HFFc6 (cell line): ENCODE measurements at regions not wholly inside any gene's neighbourhood (a gene's known extent, or its start where the extent isn't known, plus 50 kb on each side); places are given as distances from the start of the nearest gene placed in this dataset.
"Not testable (repeated sequence)": the region's sequence is repeated elsewhere in the genome, so short reads cannot be mapped to it uniquely, and the experiment has no call there.

Experiments
- DNase-seq: peaks from one replicate; pipeline ENCODE4 v3.0.0-alpha.2; 2018
- H3K27ac Mint-ChIP-seq: 2 replicates; pipeline ENCODE4 v1.8.0; 2020; ENCODE audit warnings: mild to moderate bottlenecking, mixed read lengths
- H3K27me3 Mint-ChIP-seq: 2 replicates; pipeline ENCODE4 v1.8.0; 2021; ENCODE audit warnings: mild to moderate bottlenecking, moderate library complexity, mixed read lengths; ENCODE audit not compliant: insufficient read depth
- H3K36me3 Mint-ChIP-seq: 2 replicates; pipeline ENCODE4 v1.8.0; 2021; ENCODE audit warnings: low read depth, mixed read lengths
- H3K4me1 Mint-ChIP-seq: 2 replicates; pipeline ENCODE4 v1.8.0; 2020; ENCODE audit warnings: low read depth, mixed read lengths
- H3K4me3 Mint-ChIP-seq: 2 replicates; pipeline ENCODE4 v1.8.0; 2020; ENCODE audit warnings: mild to moderate bottlenecking, moderate library complexity, mixed read lengths
- H3K9me3 Mint-ChIP-seq: 2 replicates; pipeline ENCODE4 v1.8.0; 2020; ENCODE audit warnings: mild to moderate bottlenecking, mixed read lengths
- CTCF ChIP-seq: fragments of 200-600 bp; sonication (generic); IDR thresholded peaks from 2 replicates; pipeline ENCODE4 v1.5.0; 2021; ENCODE audit warnings: antibody characterized with exemption, mild to moderate bottlenecking

DNA sequence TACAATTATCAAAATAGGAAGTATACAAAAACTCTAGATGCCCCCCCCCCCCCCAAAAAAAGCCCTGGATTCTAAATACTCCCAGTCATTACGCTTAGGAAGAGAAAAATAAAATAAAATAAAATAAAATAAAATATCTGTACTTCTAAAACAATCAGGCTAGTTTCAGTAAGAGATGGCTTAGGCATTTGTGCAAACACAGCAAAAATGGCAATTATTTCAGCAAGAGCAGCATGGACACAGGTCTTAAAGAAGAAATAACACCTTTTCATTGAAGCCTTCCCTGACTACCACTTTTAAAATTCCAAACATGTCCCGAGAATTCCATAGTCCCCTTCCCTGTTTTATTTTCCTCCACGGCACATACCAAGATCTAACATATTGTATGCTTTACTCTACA lies 218.6 kb upstream of the POU5F2 start:
- Mint-ChIP-seq H3K9me3 (no peaks in the 10 kb centered on the region), H3K27ac (no peak overlapping the region), H3K36me3 (no peaks in the 10 kb centered on the region), H3K4me1 (peaks cover 17% of the 10 kb centered on the region), H3K4me3 (no peak overlapping the region), H3K27me3 (no peaks in the 10 kb centered on the region)
- no peak for DNase-seq
- no peak for TF ChIP-seq CTCF

DNA sequence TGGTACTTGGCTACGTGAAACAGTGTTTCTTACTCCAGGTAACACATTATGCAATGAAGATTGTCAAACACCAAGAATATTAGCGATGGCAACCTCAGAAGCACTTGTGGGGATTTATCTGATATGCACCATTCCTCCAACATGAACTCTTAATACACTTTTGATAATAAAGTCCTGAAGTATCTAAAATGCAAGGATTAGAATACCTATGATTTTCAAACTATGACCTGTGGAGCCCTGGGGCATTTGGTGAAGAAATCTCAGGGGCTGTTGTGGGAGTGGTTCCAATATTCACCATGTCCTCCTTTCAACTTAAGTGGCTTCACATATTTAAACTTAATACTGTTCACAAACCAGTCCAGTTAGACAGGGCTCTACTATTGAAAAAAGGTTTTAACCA lies 214.6 kb upstream of the POU5F2 start:
- no peak overlapping the region for H3K4me3 Mint-ChIP-seq
- no peaks in the 10 kb centered on the region for H3K4me1 Mint-ChIP-seq
- H3K27me3 Mint-ChIP-seq = no peaks in the 10 kb centered on the region
- no peaks in the 10 kb centered on the region for H3K36me3 Mint-ChIP-seq
- no peak for TF ChIP-seq CTCF
- DNase-seq = no peak
- H3K27ac Mint-ChIP-seq = no peak overlapping the region
- H3K9me3 Mint-ChIP-seq = no peaks in the 10 kb centered on the region

GRCh38 chr5:93954421-93955069 lies 213.1 kb upstream of the POU5F2 start:
- no peak for DNase-seq
- H3K4me3 Mint-ChIP-seq = no peak overlapping the region
- H3K27me3 Mint-ChIP-seq = no peaks in the 10 kb centered on the region
- H3K9me3 Mint-ChIP-seq = no peaks in the 10 kb centered on the region
- no peaks in the 10 kb centered on the region for H3K4me1 Mint-ChIP-seq
- H3K36me3 Mint-ChIP-seq = no peaks in the 10 kb centered on the region
- TF ChIP-seq CTCF = no peak
- H3K27ac Mint-ChIP-seq = no peak overlapping the region

DNA sequence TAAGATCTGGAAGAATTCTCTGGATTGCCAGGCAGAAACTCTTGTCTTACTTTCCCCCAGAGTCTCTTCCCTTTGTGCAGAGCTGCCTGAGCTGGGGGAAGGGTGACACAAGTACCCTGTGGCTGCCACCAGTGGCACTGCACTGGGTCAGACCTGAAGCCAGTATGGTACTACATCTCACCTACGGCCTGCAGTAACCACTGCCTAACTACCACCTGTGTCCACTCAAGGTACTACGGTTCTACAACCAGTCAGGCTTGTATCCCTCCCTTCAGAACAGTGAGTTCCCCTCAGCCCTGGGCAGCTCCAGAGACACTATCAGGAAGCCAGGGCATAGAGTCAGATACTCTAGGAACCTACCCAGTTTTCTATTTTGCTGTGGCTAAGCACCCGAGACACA lies 212.0 kb upstream of the POU5F2 start:
- no peak for DNase-seq
- H3K4me1 Mint-ChIP-seq = no peaks in the 10 kb centered on the region
- H3K27me3 Mint-ChIP-seq = no peaks in the 10 kb centered on the region
- no peaks in the 10 kb centered on the region for H3K9me3 Mint-ChIP-seq
- H3K27ac Mint-ChIP-seq = no peak overlapping the region
- TF ChIP-seq CTCF = no peak
- no peak overlapping the region for H3K4me3 Mint-ChIP-seq
- H3K36me3 Mint-ChIP-seq = no peaks in the 10 kb centered on the region

DNA sequence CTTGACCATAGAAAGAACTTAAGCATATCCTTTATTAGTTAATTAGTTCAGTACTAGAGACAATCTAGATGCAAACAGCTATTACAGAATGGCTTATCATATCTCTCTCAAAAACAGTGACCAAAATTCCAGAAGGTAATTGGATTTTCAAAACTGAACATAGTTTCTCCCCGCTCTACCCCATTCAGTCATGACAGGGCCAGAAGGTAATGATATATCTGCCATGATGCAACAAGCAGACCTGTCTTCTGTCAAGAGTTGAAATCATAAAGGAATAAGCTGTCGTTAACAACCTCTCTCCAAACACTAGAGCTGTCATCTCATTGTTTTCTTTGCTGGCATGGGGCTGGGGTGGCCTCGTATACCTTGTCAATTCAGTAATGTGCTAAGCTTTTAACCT lies 200.5 kb upstream of the POU5F2 start:
- Mint-ChIP-seq H3K27ac (no peak overlapping the region), H3K4me3 (no peak overlapping the region), H3K4me1 (no peaks in the 10 kb centered on the region), H3K9me3 (no peaks in the 10 kb centered on the region), H3K27me3 (no peaks in the 10 kb centered on the region), H3K36me3 (no peaks in the 10 kb centered on the region)
- no peak for DNase-seq
- TF ChIP-seq CTCF = no peak

GRCh38 chr5:93933269-93933668 lies 191.9 kb upstream of the POU5F2 start:
- H3K27me3 Mint-ChIP-seq, H3K27ac Mint-ChIP-seq, H3K9me3 Mint-ChIP-seq, DNase-seq, H3K4me1 Mint-ChIP-seq, H3K4me3 Mint-ChIP-seq: not testable (repeated sequence)
- H3K36me3 Mint-ChIP-seq = peaks cover 11% of the 10 kb centered on the region; the same call in 1 of the 2 replicates
